Loucy (cell line): ENCODE measurements at regions not wholly inside any gene's neighbourhood (a gene's known extent, or its start where the extent isn't known, plus 50 kb on each side); places are given as distances from the start of the nearest gene placed in this dataset.

ENCODE experiments used
- H2AFZ ChIP-seq: fragments of 200-600 bp; sonication (generic); 2 replicates; pipeline ENCODE4 v1.6.0; 2016; ENCODE audit warnings: antibody characterized with exemption, mild to moderate bottlenecking, low read length, moderate library complexity
- H3F3A ChIP-seq: fragments of 200-600 bp; 2 replicates; pipeline ENCODE4 v1.6.0; 2016; ENCODE audit warnings: antibody characterized with exemption, low read depth, mild to moderate bottlenecking
- H3K27me3 ChIP-seq: fragments of 200-600 bp; sonication (generic); 2 replicates; pipeline ENCODE4 v1.6.1; 2014; ENCODE audit warnings: low read length, mild to moderate bottlenecking; ENCODE audit not compliant: insufficient read depth, poor library complexity, severe bottlenecking
- H3K36me3 ChIP-seq: fragments of 200-600 bp; sonication (generic); 2 replicates; pipeline ENCODE4 v1.6.1; 2016; ENCODE audit warnings: low read length; ENCODE audit not compliant: insufficient read depth
- H3K4me1 ChIP-seq: fragments of 200-600 bp; sonication (generic); 2 replicates; pipeline ENCODE4 v1.5.1; 2014; ENCODE audit warnings: low read length, mild to moderate bottlenecking; ENCODE audit not compliant: insufficient read depth, poor library complexity, severe bottlenecking
- H3K4me2 ChIP-seq: fragments of 200-600 bp; sonication (generic); 2 replicates; pipeline ENCODE4 v1.6.0; 2014; ENCODE audit warnings: antibody characterized with exemption, low read length, low read depth, mild to moderate bottlenecking; ENCODE audit not compliant: poor library complexity, severe bottlenecking
- H3K4me3 ChIP-seq: fragments of 200-600 bp; sonication (generic); 2 replicates; pipeline ENCODE4 v1.5.1; 2014; ENCODE audit warnings: low read length, mild to moderate bottlenecking, mixed read lengths; ENCODE audit not compliant: poor library complexity, severe bottlenecking
- H3K79me2 ChIP-seq: fragments of 200-600 bp; sonication (generic); 2 replicates; pipeline ENCODE4 v1.6.1; 2014; ENCODE audit warnings: low read length; ENCODE audit not compliant: insufficient read depth
- H3K9ac ChIP-seq: fragments of 200-600 bp; sonication (generic); 2 replicates; pipeline ENCODE4 v1.6.0; 2014; ENCODE audit warnings: mild to moderate bottlenecking, low read depth, low read length, moderate library complexity; ENCODE audit not compliant: poor library complexity, severe bottlenecking
- H3K9me2 ChIP-seq: fragments of 200-600 bp; sonication (generic); replicated peaks from 2 replicates; pipeline ENCODE4 v1.6.1; 2016; ENCODE audit warnings: low read depth, low read length, mixed read lengths
- H3K9me3 ChIP-seq: fragments of 200-600 bp; sonication (generic); 2 replicates; pipeline ENCODE4 v1.6.1; 2014; ENCODE audit warnings: mild to moderate bottlenecking, antibody characterized with exemption, low read length, low read depth; ENCODE audit not compliant: insufficient read depth
- H4K20me1 ChIP-seq: fragments of 200-600 bp; sonication (generic); 2 replicates; pipeline ENCODE4 v1.6.0; 2014; ENCODE audit warnings: antibody characterized with exemption, low read length, mild to moderate bottlenecking; ENCODE audit not compliant: insufficient read depth, poor library complexity, severe bottlenecking
- CTCF ChIP-seq: fragments of 200-600 bp; sonication (generic); conservative IDR thresholded peaks from 2 replicates; pipeline ENCODE4 v1.5.1; 2014; ENCODE audit warnings: mild to moderate bottlenecking, antibody characterized with exemption, low read length
- EZH2phosphoT487 ChIP-seq: fragments of 200-600 bp; IDR thresholded peaks from 2 replicates; pipeline ENCODE4 v1.6.1; 2018; ENCODE audit warnings: antibody characterized with exemption, mild to moderate bottlenecking, moderate library complexity, borderline replicate concordance

GRCh38 chrX:39456894-39457604 lies 640.7 kb downstream of the BCOR start:
- Histone ChIP-seq H3K36me3 (no peaks in the 10 kb centered on the region), H3K27me3 (no peaks in the 10 kb centered on the region), H3K9me3 (no peaks in the 10 kb centered on the region), H4K20me1 (no peaks in the 10 kb centered on the region), H3K9ac (no peak overlapping the region), H3F3A (no peaks in the 10 kb centered on the region), H3K79me2 (no peaks in the 10 kb centered on the region), H3K4me2 (no peak overlapping the region), H3K4me1 (no peaks in the 10 kb centered on the region), H3K9me2 (no peaks in the 10 kb centered on the region), H2AFZ (no peak overlapping the region), H3K4me3 (no peak overlapping the region)
- no peak for TF ChIP-seq EZH2phosphoT487
- no peak for TF ChIP-seq CTCF

GRCh38 chrX:39458779-39459178 lies 639.0 kb downstream of the BCOR start:
- Histone ChIP-seq H3K9me2 (no peaks in the 10 kb centered on the region), H3K36me3 (no peaks in the 10 kb centered on the region), H2AFZ (no peak overlapping the region), H3K4me2 (no peak overlapping the region), H3K9me3 (no peaks in the 10 kb centered on the region), H3K4me1 (no peaks in the 10 kb centered on the region), H3K27me3 (no peaks in the 10 kb centered on the region), H3K4me3 (no peak overlapping the region), H3K79me2 (no peaks in the 10 kb centered on the region), H3K9ac (no peak overlapping the region), H4K20me1 (no peaks in the 10 kb centered on the region), H3F3A (no peaks in the 10 kb centered on the region)
- TF ChIP-seq CTCF (no peak), EZH2phosphoT487 (no peak)

- Histone ChIP-seq H2AFZ (no peak overlapping the region), H3K79me2 (no peaks in the 10 kb centered on the region), H3K4me1 (no peaks in the 10 kb centered on the region), H3F3A (no peaks in the 10 kb centered on the region), H3K9me2 (no peaks in the 10 kb centered on the region), H3K36me3 (no peaks in the 10 kb centered on the region), H3K9me3 (no peaks in the 10 kb centered on the region), H3K4me2 (no peak overlapping the region), H3K9ac (no peak overlapping the region), H3K4me3 (no peak overlapping the region), H4K20me1 (no peaks in the 10 kb centered on the region), H3K27me3 (no peaks in the 10 kb centered on the region)
- TF ChIP-seq EZH2phosphoT487 (no peak), CTCF (no peak)
These were observed 638.6 kb downstream of the BCOR start for GRCh38 chrX:39459204-39459603.
